Upper lobe of left lung (tissue), 6 donors: ENCODE measurements at regions not wholly inside any gene's neighbourhood (a gene's known extent, or its start where the extent isn't known, plus 50 kb on each side); places are given as distances from the start of the nearest gene placed in this dataset.

ENCODE experiments used
- ATAC-seq, 2 donors: fragments of 200-7000 bp; cut with Tn5 transposase; one replicate each; pipeline ENCODE4 v1.9.1; 2022; ENCODE audit warnings: mild to moderate bottlenecking in 2 of 2, moderate library complexity in 2 of 2; ENCODE audit not compliant: low FRiP score in 2 of 2
- DNase-seq, 2 donors: peaks; one replicate each; pipeline ENCODE4 v3.0.0-alpha.2; 2019 to 2020
- H3K27ac ChIP-seq, 4 donors: fragments of 200-600 bp; sonication (generic); one replicate each; pipeline ENCODE4 v1.5.1; 2016 to 2019
- H3K27me3 ChIP-seq, 4 donors: fragments of 200-600 bp; sonication (generic); one replicate each; pipeline ENCODE4 v1.5.1; 2017 to 2019
- H3K36me3 ChIP-seq, 4 donors: fragments of 200-600 bp; sonication (generic); one replicate each; pipeline ENCODE4 v1.5.1; 2016 to 2019
- H3K4me1 ChIP-seq, 4 donors: fragments of 200-600 bp; sonication (generic); one replicate each; pipeline ENCODE4 v1.5.1; 2018 to 2019
- H3K4me3 ChIP-seq, 4 donors: fragments of 200-600 bp; sonication (generic); one replicate each; pipeline ENCODE4 v1.5.1; 2017 to 2019; ENCODE audit warnings: mild to moderate bottlenecking in 2 of 4, moderate library complexity in 1 of 4
- H3K9me3 ChIP-seq, 4 donors: fragments of 200-600 bp; sonication (generic); one replicate each; pipeline ENCODE4 v1.5.1; 2018 to 2019
- EP300 ChIP-seq, 4 donors: sonication (generic); formaldehyde crosslinking; IDR thresholded peaks; one replicate each; pipeline ENCODE4 v1.5.1; 2017; ENCODE audit warnings: antibody characterized with exemption in 4 of 4, control low read depth in 2 of 4
- POLR2A ChIP-seq, 4 donors: fragments of 450-650 bp; IDR thresholded peaks; one replicate each; pipeline ENCODE4 v1.5.1; 2016 to 2017; ENCODE audit warnings: antibody characterized with exemption in 4 of 4, mild to moderate bottlenecking in 2 of 4
- POLR2AphosphoS5 ChIP-seq, 2 donors: sonication (generic); formaldehyde crosslinking; IDR thresholded peaks; one replicate each; pipeline ENCODE4 v1.5.1; 2017; ENCODE audit warnings: antibody characterized with exemption in 2 of 2
- WGBS, 2 donors: methylation state at CpG; one replicate each; pipeline ENCODE4 v1.1.5; 2017 to 2018; 5-methylcytosine and 5-hydroxymethylcytosine counted together
- TF ChIP-seq, protein P1 (sequence below), 6 experiments: fragments of 450-650 bp in 4 of 6; fragments of 200-600 bp in 2 of 6; sonication (generic) in 2 of 6; IDR thresholded peaks; one replicate each; pipeline ENCODE4 v1.5.1; 2016 to 2019; ENCODE audit warnings: antibody characterized with exemption in 6 of 6
- donor health status: DM: no; HTN: no; CAD: no; lungs with moderate emphysema.
- donor health status: DM: no; HTN: yes; CAD: no; lungs with severe emphysema.

- no peak for DNase-seq
- Histone ChIP-seq H3K9me3 (no peaks in the 10 kb centered on the region), H3K27ac (no peak overlapping the region), H3K27me3 (no peaks in the 10 kb centered on the region), H3K36me3 (no peaks in the 10 kb centered on the region), H3K4me3 (no peak overlapping the region), H3K4me1 (no peaks in the 10 kb centered on the region)
- ATAC-seq, result no peak
- TF ChIP-seq POLR2A (IDR thresholded peaks at IDR 0.05) (no peak), EP300 (IDR thresholded peaks at IDR 0.05) (no peak), POLR2AphosphoS5 (IDR thresholded peaks at IDR 0.05) (no peak)
- TF ChIP-seq, protein P1, sequence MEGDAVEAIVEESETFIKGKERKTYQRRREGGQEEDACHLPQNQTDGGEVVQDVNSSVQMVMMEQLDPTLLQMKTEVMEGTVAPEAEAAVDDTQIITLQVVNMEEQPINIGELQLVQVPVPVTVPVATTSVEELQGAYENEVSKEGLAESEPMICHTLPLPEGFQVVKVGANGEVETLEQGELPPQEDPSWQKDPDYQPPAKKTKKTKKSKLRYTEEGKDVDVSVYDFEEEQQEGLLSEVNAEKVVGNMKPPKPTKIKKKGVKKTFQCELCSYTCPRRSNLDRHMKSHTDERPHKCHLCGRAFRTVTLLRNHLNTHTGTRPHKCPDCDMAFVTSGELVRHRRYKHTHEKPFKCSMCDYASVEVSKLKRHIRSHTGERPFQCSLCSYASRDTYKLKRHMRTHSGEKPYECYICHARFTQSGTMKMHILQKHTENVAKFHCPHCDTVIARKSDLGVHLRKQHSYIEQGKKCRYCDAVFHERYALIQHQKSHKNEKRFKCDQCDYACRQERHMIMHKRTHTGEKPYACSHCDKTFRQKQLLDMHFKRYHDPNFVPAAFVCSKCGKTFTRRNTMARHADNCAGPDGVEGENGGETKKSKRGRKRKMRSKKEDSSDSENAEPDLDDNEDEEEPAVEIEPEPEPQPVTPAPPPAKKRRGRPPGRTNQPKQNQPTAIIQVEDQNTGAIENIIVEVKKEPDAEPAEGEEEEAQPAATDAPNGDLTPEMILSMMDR (IDR thresholded peaks at IDR 0.05), result no peak
- 22 to 24% methylated on average over 2 of the region's 2 CpGs for WGBS, 2 donors
Observed at GRCh38 chr6:115643762-115644161, 416.9 kb downstream of the FRK start.

DNA sequence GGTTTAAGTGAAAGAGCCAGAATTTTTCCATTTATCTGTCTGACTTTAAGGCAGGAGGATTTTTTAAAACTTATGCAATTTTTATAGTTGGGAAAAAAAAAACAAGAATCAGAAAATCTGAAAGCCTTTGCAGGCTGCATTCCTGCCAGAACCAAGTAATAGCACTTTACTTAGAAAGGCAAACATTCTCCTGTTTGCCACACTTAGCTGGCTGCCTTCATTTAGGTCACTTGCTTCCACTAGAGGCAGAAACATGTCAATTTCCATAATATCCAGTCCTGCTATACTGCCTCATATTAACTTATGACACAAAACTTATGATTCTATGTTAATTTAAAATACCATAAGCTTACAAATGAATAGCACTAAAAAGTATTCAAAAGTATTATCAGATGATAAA is 425.8 kb downstream of the FRK start:
- Histone ChIP-seq H3K27me3 (no peaks in the 10 kb centered on the region), H3K4me3 (no peak overlapping the region), H3K9me3 (no peaks in the 10 kb centered on the region), H3K4me1 (no peaks in the 10 kb centered on the region), H3K36me3 (no peaks in the 10 kb centered on the region), H3K27ac (no peak overlapping the region)
- no peak for TF ChIP-seq POLR2AphosphoS5 (IDR thresholded peaks at IDR 0.05)
- TF ChIP-seq, protein P1 (IDR thresholded peaks at IDR 0.05), result no peak
- TF ChIP-seq POLR2A (IDR thresholded peaks at IDR 0.05), result no peak
- no peak for TF ChIP-seq EP300 (IDR thresholded peaks at IDR 0.05)
- DNase-seq (no peak), ATAC-seq (no peak)

- Histone ChIP-seq H3K9me3 (no peaks in the 10 kb centered on the region), H3K4me1 (no peaks in the 10 kb centered on the region), H3K4me3 (no peak overlapping the region), H3K36me3 (no peaks in the 10 kb centered on the region), H3K27ac (no peak overlapping the region), H3K27me3 (no peaks in the 10 kb centered on the region)
- no peak for TF ChIP-seq EP300 (IDR thresholded peaks at IDR 0.05)
- TF ChIP-seq, protein P1 (IDR thresholded peaks at IDR 0.05), result no peak
- TF ChIP-seq POLR2A (IDR thresholded peaks at IDR 0.05), result no peak
- TF ChIP-seq POLR2AphosphoS5 (IDR thresholded peaks at IDR 0.05), result no peak
- DNase-seq, result no peak
- 42 to 77% methylated on average over 2 of the region's 2 CpGs for WGBS, 2 donors
- ATAC-seq, result no peak
Observed at GRCh38 chr6:115634131-115634530, 426.6 kb downstream of the FRK start.

DNA sequence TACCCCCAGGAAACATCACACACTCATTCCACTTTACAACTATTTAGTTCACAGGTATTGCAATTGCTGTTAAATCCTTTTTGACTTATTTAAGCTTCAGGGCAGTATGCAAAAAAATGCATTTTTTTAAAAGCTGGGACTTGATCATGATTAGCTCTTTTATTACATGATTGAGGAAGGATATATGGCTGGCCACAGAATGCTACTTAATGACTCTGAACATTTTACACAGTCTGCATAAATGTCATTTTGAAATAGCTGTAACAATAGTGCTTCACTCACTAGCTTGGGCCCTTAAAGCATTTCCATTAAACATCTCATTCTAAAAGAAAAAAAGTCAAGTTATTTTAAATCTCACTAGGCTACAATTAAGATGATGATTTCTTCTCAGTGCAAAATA is 429.7 kb downstream of the FRK start:
- no peaks in the 10 kb centered on the region for H3K9me3 ChIP-seq
- H3K4me3 ChIP-seq, result no peak overlapping the region
- TF ChIP-seq POLR2AphosphoS5 (IDR thresholded peaks at IDR 0.05) (no peak), EP300 (IDR thresholded peaks at IDR 0.05) (no peak), POLR2A (IDR thresholded peaks at IDR 0.05) (no peak)
- TF ChIP-seq, protein P1 (IDR thresholded peaks at IDR 0.05), result no peak
- H3K36me3 ChIP-seq, result no peaks in the 10 kb centered on the region
- ATAC-seq (no peak), DNase-seq (no peak)
- no peaks in the 10 kb centered on the region for H3K4me1 ChIP-seq
- H3K27ac ChIP-seq, result no peak overlapping the region
- no peaks in the 10 kb centered on the region for H3K27me3 ChIP-seq

DNA sequence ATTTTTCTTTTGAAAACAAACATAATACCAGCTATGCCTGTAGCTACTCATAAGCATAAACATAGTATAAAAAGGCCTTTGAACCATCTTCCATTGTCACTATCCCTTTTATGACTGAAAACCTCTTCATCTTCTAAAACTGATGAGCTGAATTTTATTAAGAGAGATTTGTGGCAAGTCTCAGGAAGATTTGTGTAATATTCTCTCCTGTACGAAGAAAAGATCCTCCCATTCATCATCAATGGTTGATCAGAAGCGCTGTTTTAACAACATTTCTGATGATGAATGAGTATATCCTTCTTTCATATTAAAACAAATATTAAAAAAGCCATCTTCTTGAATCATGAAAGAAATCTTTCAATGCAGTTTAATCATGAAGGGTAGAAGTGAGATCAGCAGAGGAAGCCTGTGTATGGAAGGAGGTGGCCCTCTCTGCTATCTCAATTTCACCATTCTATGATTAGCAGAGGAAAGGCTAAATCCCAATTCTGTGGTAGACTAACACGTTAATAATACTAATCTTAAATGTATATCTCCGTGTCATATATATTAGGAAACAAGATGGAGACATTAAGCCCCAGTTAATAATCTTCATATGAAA is 430.2 kb downstream of the FRK start:
- 80 to 83% methylated on average over 4 of the region's 4 CpGs for WGBS, 2 donors
- H3K27ac ChIP-seq, result no peak overlapping the region

More for the DNA sequence above, 430.2 kb downstream of the FRK start:
- no peaks in the 10 kb centered on the region for H3K9me3 ChIP-seq
- no peak overlapping the region for H3K4me3 ChIP-seq
- no peaks in the 10 kb centered on the region for H3K27me3 ChIP-seq
- H3K36me3 ChIP-seq, result no peaks in the 10 kb centered on the region
- no peaks in the 10 kb centered on the region for H3K4me1 ChIP-seq
- ATAC-seq (no peak), DNase-seq (no peak)
- no peak for TF ChIP-seq POLR2A (IDR thresholded peaks at IDR 0.05)
